SU-DHL-6 (cell line): ENCODE measurements at regions not wholly inside any gene's neighbourhood (a gene's known extent, or its start where the extent isn't known, plus 50 kb on each side); places are given as distances from the start of the nearest gene placed in this dataset.

ENCODE experiments used
- EZH2phosphoT487 ChIP-seq: fragments of 200-600 bp; sonication (generic), shearing (Covaris generic); conservative IDR thresholded peaks from 2 replicates; pipeline ENCODE4 v1.6.1; 2018; ENCODE audit warnings: mild to moderate bottlenecking, antibody characterized with exemption, low read length, moderate library complexity, mixed read lengths
- TF ChIP-seq, protein P1 (sequence below): fragments of 200-600 bp; sonication (generic); IDR thresholded peaks from one replicate; pipeline ENCODE4 v1.5.1; 2017; ENCODE audit warnings: antibody characterized with exemption, mild to moderate bottlenecking, low read length, moderate library complexity; ENCODE audit not compliant: insufficient read depth, poor library complexity, severe bottlenecking

DNA sequence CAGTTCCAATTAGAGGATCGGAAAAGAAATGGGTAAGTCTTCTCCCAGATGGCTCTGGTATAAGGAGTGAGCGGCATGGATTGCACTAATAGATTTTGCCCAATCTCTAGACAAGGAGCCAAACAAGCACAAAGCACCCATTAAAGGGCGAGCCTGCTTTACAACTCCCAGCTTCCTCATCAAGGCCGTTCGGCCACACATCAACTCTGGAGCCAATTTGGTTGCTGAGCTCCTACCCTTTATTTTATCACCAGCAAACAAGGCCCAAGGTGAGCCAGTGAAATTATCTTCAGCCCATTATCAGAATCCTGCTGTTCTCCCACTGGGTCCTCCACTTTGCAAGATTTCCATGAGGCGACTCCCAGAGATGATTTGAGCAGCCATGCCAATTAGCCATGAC lies 292.2 kb upstream of the NPVF start:
- TF ChIP-seq, protein P1, sequence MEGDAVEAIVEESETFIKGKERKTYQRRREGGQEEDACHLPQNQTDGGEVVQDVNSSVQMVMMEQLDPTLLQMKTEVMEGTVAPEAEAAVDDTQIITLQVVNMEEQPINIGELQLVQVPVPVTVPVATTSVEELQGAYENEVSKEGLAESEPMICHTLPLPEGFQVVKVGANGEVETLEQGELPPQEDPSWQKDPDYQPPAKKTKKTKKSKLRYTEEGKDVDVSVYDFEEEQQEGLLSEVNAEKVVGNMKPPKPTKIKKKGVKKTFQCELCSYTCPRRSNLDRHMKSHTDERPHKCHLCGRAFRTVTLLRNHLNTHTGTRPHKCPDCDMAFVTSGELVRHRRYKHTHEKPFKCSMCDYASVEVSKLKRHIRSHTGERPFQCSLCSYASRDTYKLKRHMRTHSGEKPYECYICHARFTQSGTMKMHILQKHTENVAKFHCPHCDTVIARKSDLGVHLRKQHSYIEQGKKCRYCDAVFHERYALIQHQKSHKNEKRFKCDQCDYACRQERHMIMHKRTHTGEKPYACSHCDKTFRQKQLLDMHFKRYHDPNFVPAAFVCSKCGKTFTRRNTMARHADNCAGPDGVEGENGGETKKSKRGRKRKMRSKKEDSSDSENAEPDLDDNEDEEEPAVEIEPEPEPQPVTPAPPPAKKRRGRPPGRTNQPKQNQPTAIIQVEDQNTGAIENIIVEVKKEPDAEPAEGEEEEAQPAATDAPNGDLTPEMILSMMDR, result no peak
- no peak for TF ChIP-seq EZH2phosphoT487
